G401 (cell line): ENCODE measurements at regions not wholly inside any gene's neighbourhood (a gene's known extent, or its start where the extent isn't known, plus 50 kb on each side); places are given as distances from the start of the nearest gene placed in this dataset.
"Not testable (repeated sequence)": the region's sequence is repeated elsewhere in the genome, so short reads cannot be mapped to it uniquely, and the experiment has no call there.

Experiments used
- DNase-seq: peaks from one replicate; pipeline ENCODE4 v3.0.0-alpha.2; 2015; ENCODE audit warnings: low spot score
- in situ Hi-C: cut with HindIII; loops from 2 replicates; pipeline ENCODE4 v1.10.0; 2016; ENCODE audit warnings: low sequenced_read_pairs, mixed read lengths

- DNase-seq, in situ Hi-C loops: not testable (repeated sequence)
Observed at GRCh38 chr2:240262578-240262977, 122.1 kb upstream of the OTOS start.

- in situ Hi-C loops = no loop called here
- no peak for DNase-seq
Observed at GRCh38 chr2:240269380-240269779, 128.9 kb upstream of the OTOS start.

- in situ Hi-C loops = no loop called here
- no peak for DNase-seq
Observed at GRCh38 chr2:240269886-240270285, 129.4 kb upstream of the OTOS start.

- in situ Hi-C loops = no loop called here
- DNase-seq = no peak
Observed at GRCh38 chr2:240271716-240272341, 131.4 kb upstream of the OTOS start.

GRCh38 chr2:240275386-240275785, 134.9 kb upstream of the OTOS start:
- no peak for DNase-seq
- in situ Hi-C loops = no loop called here

GRCh38 chr2:240277073-240277806, 136.8 kb upstream of the OTOS start:
- in situ Hi-C loops = no loop called here
- DNase-seq = peak; percentile 18

GRCh38 chr2:240277807-240278522, 137.5 kb upstream of the OTOS start:
- DNase-seq = no peak
- in situ Hi-C loops = no loop called here

GRCh38 chr2:240278661-240279060, 138.2 kb upstream of the OTOS start:
- no peak for DNase-seq
- in situ Hi-C loops = no loop called here

- in situ Hi-C loops = no loop called here
- no peak for DNase-seq
Observed at GRCh38 chr2:240280621-240281020, 140.2 kb upstream of the OTOS start.

- no peak for DNase-seq
- in situ Hi-C loops = no loop called here
Observed at GRCh38 chr2:240284503-240285259, 144.2 kb upstream of the OTOS start.

GRCh38 chr2:240285725-240286124, 145.3 kb upstream of the OTOS start:
- in situ Hi-C loops = no loop called here
- DNase-seq = no peak

GRCh38 chr2:240286596-240286995, 146.1 kb upstream of the OTOS start:
- no peak for DNase-seq
- in situ Hi-C loops = no loop called here

- in situ Hi-C loops = no loop called here
- DNase-seq = no peak
Observed at GRCh38 chr2:240287011-240287410, 146.6 kb upstream of the OTOS start.

GRCh38 chr2:240287496-240288086, 147.1 kb upstream of the OTOS start:
- in situ Hi-C loops = no loop called here
- DNase-seq = no peak

GRCh38 chr2:240288087-240288521, 147.4 kb upstream of the GPC1 start:
- in situ Hi-C loops = no loop called here
- DNase-seq = no peak

GRCh38 chr2:240289701-240290431, 145.6 kb upstream of the GPC1 start:
- in situ Hi-C loops = no loop called here
- no peak for DNase-seq

- in situ Hi-C loops = no loop called here
- DNase-seq = peak; percentile 27
Observed at GRCh38 chr2:240290432-240291336, 144.8 kb upstream of the GPC1 start.
